HG03378 (cell line): ENCODE measurements at regions not wholly inside any gene's neighbourhood (a gene's known extent, or its start where the extent isn't known, plus 50 kb on each side); places are given as distances from the start of the nearest gene placed in this dataset.

Experiments used
- ATAC-seq: cut with Tn5 transposase; IDR thresholded peaks from one replicate; pipeline ENCODE4 v1.9.1; 2021; ENCODE audit warnings: mild to moderate bottlenecking, moderate library complexity; ENCODE audit not compliant: unreplicated experiment

DNA sequence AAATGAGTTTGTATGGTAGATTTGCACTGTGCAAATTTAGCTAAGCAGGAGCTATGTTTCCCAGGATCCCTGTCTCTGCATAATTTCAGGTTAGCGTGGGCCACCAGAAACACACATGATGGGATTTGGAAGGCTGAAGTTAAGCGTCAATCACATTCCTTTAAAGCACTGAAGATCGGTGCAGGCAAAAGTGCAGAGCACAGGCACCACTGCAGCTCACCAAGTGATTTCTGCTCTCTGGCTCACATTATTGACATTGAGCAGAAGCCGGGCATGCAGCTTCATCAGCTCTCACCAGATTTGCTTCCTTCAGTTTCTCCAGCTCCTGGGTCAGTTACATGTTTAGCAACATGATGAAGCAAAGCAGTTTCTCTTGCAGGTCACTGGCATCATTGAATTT is 256.4 kb upstream of the TGFBR2 start:
- no peak for ATAC-seq

DNA sequence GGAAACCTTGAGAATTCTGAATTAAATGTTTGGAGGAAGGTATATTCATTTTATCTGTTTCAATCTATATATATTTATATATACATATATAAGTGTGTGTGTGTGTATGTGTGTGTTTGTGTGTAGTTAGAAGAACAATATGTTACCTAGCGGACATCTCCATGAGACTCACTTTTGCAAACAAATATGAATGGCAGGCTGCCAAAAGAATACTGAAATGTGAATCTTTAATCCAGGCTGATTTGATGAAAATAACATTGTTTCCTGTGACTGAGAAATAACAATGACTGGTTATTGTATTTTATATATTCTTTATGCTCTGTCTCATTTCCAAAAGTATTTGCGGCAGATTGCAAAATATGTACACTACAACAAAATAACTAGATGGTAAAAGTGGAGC is 255.5 kb upstream of the TGFBR2 start:
- ATAC-seq = no peak

DNA sequence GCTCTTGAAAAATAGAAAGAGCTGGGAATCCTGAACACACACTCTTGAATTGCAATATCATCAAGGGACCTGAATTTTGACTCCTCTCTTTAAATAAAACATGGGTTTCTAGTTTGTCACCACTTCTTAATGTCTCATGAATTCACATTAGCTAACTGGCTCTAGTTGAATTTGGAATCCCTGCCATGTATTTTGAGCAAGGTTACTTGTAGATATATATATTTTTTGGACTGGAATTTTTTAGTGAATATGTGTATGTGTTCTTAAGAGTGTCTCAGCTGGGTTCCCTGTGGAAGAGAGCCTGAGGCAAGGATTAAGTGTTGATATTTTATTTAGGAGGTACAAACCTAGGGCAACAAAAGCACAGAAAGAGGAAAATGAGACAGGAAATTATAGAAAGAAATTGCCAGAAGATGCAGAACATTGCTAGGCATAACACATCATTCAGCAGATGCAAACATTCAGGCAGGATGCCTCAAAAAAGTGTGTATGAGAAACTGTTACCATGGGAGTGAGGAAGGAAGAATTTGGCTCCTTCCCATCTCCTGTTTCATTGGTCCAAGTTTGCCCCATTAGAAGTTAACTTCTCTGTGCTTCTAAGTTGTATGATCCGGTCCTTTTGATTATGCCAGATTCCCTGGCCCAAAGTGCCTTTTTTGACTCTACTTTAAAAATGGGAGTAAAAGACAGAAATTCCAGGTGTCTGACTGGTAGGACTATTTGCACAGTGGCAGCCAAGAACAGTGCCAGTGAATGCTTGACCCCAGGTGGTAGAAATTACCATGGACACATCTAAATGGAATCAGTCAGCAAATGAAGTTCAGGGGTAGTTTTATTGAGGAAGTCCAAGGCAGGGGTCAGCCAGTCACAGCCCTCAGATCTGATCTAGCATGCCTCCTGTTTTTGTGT is 253.7 kb upstream of the TGFBR2 start:
- ATAC-seq = no peak

DNA sequence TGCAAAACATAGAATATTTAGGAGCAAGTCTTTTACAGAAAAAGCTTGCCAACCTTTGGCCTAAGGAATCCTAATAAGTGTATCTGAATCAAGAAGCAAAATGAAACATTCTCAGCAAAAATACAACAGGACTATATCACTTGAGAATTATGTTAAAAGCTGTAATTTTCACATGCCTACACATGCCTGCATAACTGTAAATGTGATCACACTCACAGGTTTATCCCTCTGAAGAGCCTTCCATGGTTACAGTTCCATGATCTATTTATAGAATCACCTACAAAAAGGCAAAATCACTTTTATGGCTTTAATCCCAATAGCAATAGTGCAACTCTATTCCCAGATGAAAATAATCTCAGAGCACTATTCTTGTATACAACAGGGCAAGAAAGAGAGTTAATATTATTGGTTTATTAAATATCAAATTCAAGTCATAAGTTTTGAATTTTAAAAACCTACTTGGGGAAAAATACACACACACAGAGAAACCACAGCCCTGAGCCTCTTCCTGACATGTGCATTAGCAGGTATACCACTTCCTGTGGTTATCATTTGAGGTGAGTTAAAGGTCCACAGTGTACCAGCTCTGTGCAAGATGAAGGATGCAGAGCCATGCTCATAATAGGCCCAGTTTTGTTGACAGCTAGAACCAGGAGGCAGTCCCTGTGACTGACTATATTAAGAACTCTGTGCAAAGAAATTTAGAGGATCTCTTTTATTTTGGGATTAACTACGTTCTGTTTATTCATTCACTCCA is 252.5 kb upstream of the TGFBR2 start:
- peak; percentile 99 for ATAC-seq

DNA sequence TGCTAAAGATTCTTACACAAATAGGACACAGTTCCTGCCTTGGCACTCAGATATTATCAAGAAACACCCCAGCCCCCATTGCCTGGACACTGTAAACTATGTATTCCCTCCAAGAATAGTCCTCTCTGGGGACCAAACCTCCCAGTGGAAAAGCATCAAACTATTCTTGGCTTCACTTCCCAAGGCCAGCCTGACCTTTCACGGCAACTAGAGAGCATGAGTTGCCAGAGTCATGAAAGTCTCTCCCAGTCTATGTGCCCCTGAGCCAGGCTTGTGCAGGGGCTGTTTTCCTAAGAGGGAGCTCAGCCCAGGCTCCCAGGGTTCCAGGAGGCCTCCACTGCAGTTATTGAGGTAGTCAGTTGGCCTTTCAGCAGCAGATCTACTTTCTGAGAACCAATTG is 251.9 kb upstream of the TGFBR2 start:
- no peak for ATAC-seq

DNA sequence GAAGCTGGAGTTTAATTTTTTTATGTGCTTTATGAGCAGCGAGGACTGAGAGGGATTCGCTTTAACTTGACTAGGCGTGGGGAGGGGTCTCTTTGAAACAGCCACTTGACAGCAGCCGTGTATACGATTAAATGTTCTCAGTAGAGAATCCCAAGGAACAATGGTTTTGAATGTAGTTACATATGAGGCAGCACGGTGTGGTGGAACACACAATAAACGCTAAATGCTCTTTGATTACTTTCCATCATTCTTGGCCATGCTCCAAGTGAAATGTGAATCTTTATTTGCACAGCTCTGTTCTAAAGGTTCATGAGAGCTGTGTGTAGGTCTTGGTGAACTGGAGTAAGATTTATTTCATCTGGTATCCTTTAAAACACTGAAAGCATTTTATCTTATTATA is 251.4 kb upstream of the TGFBR2 start:
- ATAC-seq = no peak

DNA sequence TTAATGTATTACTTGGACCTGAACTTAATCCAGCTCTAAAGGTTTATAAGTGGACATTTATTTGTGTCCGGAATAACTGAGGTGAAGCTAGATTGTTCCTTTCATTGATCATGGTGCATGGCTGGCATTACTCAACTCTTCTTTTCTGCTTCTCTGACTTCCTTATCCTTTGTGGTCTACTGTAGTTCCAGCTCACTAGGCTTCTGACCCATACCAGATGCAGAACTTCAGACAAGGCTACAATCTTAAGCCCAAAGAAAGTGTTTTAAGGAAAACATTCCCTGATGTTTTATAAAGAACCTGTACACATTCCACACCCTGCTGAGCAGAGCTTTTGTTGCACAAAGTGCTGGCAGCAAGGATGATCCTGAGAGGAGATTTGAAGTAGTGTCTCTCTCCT is 250.8 kb upstream of the TGFBR2 start:
- no peak for ATAC-seq

DNA sequence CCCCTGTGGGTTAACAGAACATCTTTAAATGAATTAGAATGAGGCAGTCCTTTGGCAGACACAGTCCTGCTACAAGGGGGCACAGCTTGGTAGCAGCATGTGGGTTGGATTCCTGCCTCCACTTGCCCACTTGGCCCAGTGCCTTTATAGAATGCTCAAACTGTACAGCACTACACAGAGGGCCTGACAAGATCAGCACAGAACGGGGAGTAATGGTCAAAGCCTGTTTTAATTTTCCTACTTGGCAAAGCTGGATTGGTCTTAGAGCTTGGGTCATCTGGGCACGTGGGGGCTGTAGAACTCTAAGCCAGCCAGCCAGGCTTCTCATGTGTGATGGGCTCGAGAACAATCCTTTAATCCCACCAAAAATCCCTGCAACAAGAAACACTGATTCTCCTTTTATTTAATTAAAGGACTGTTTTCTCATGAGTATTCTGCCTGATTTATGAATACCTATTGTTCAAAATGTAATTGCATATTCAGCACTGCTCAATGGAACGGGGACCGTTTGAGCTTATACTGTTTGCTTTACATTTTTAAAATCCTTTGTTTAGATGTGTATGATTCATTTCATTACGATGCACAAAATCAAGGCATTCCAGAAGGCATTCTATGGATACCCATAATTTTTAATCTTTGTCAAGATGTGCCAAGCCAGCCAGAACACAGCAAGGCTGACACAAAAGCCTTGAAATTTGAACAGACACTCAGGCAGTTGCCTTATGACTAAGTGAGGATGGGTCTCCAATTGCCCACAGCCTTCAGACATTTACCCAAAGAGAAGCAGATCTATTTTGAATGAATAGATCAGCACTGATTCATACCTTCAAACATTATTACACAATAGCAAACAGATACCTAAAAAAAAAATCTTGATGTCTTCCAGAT is 249.3 kb upstream of the TGFBR2 start:
- ATAC-seq = no peak

DNA sequence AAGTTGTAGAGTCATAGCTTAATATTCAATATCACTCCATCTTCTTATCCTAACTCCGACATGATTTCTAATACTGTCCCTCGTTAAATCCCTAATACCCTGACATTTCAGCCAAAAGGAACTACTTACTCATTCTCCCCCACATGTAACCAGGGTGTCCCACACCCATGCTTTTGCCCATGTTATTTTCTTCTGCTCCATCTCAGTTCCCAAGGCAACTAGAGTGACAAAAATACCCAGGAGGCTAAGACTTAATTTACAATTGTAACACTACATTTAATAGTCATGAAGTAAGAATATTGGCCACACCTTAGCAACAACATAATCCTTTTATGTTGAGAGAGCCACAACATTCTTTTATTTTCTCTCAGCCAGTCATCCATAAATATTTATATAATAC is 248.5 kb upstream of the TGFBR2 start:
- no peak for ATAC-seq

DNA sequence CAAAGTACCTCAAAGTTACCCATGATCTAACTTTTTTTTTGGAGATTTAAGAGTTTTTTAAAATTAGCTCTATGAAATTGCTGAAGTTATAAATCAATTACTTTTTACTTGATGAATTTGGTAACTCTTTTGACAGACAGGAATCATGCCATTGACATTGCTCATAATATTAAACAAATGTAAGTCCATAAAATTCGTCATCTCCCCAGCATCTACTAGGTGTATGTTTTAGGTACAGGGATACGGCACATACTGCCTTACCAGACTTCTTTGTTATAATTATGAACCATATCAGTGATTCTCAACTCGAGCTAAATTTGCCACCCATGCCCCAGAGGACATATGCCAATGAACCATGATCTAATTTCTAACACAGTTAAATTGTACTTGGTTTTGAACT is 247.5 kb upstream of the TGFBR2 start:
- no peak for ATAC-seq

DNA sequence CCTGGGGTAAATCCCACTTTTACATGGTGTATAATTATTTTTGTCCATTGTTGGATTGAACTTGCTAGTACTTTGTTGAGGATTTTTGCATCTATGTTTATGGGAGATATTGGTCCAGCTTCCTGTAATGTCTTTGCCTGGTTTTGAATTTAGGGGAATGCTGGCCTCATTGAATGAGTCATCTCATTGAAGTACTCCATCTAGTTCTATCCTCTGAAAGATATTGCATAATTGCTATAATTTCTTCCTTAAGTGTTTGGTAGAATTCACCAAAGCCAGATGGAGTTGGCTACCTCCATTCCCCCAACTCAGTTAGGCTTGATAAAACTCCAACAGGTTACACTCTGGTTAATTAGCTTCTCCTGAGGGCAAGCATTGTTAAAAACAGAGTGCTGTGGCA is 237.4 kb upstream of the TGFBR2 start:
- ATAC-seq = no peak

DNA sequence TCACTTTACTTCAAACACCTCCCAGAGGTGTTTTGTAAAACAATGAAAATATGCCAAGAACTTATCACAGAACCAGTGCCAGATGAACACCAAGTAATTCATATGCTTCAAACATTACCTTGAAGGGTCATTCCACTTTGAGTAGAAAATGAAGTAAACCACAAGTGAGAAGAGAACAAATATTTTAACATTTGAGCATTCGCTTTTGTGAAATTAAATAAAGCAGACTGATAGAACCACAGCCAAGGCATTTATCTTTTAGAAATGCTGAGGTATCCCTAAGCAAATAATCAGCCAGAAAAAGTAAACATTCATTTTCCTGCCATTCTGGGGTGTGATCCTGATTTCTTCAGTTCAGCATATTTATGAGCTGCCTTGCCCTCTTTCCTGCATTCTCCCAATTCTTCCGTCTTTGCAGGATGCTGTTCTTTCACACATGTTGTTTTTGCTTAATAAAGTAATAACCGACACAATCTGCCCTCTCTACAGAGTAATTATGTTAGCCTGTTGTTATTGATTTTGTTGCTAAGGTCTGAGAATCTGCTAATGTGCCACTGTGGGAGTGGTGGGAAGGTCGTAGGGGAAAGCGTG is 235.6 kb upstream of the TGFBR2 start:
- no peak for ATAC-seq

DNA sequence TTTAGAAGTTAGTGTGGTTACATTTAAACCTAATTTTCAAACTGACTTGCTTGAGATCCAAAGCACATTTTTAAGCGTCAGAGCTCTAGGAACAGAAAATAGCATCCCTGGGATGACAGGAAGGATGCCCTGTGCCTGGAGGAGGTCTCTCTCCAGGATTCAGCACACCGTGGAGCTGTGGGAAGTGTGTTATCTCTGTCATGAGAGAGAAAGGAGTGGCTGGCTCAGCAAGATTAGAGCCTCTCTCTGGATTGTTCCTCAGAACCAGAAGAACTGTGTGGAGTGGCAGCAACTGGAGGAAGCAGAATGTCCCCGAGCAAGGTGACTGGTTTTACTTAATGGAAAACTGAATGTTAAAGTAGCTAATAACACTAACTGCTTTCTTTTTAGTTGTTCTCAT is 233.6 kb upstream of the TGFBR2 start:
- no peak for ATAC-seq

DNA sequence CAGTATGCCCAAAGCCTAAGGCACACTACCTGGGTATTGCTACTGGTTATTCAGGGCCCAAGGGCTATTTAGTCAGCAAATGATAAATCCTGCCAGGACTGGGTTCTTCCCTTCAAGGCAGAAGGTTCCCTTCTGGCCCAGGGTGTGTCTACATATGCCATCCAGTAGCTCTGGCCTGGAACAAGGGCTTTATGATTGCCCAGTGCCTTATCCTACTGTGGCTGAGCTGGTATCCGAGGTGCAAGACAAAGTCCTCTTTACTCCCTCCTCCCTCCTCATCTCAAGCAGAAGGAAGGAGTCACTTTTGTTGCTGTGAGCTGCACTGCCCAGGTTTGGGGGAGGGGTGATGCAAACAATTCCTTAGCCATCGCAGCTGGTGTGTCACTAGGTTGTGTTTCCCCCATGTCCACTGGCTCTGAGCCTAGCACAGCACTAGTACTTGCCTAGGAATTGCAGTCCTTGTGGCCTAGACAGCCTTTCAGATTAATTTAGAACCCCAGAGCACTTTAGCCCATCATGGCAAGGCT is 221.8 kb upstream of the TGFBR2 start:
- ATAC-seq = no peak

DNA sequence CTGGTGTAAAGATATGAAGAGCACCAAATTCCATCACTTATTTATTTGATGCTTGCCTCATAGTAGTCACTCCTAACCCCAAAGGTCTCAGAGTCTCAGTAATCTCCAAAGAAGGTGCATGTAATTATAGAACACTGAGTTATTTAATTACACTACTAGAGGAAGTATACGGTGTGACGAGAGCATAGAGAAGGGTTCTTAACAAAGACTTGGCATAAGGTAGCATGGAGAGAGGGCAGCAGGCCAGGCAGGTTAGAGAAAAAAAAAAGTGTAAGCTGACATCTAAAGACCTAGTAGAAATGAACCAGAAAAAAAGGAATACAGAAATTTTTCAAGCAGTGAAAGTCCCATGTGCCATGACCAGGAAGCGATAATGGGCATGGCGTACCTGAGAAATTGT is 213.3 kb upstream of the TGFBR2 start:
- no peak for ATAC-seq

DNA sequence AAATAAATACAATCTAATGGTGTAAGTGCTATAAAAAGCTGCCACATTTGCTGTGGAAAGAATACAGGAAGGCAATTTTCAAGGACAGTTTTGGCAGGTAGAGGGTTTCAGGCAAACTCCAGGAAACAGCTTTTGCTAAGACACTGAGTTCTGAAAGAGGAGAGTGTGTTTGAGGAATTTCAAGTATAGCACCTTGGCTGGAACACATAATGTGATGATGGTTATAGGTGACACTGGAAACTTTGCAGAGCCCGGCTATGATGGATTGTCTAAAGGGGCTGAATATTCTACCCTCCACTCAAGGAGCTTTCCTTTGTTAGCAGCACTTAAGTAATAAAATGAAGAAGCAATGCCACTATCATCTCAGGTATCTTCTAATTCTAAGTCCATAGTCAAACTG is 209.4 kb upstream of the TGFBR2 start:
- ATAC-seq = no peak

DNA sequence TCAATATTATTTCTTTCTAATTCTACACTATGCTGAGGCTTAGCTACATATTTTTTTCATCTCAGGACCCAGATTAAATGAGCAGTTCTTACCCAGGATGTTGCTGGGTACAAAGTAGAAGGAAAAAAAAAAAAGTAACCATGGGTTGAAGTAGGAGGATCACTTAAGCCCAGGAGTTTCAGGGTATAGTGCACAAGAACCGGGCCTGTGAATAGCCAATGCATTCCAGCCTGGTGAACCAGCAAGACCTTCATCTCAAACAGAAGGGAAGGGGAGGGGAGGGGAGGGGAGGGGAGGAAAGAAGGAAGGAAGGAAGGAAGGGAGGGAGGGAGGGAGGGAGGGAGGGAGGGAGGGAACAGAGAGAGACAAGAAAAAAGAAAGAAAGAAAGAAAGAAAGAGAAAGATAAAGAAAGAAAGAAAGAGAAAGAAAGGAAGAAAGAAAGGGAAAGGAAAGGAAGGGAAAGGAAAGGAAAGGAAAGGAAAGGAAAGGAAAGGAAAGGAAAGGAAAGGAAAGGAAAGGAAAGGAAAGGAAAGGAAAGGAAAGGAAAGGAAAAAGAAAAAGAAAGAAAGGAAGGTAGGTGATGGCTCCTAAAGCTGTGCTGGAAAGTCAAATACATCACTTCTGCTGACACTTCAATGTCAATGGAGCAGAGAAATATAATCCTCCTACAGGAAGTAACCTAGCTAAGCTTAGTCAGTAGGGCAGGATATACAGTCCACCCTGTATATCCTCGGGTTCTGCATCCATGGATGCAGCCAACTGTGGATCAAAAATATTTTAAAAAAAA is 206.8 kb upstream of the TGFBR2 start:
- ATAC-seq = no peak

DNA sequence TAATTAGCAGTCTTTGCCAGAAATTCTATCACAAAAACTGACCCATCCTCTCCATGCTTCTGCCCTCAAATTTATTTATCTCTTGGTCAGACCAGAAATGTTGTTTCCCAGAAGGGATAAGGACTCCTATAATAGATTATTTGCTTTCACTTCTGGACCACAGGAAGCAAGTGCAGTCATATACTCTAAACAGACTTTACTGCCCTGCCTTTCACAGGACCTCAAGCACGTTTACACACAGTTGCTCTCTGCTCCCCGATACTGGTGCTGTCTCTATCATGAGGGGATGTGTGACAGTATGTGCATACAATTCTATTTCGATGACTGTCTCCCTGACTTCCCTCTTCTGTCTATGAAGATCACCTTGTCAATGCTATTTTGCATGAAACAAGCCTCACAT is 205.5 kb upstream of the TGFBR2 start:
- no peak for ATAC-seq

DNA sequence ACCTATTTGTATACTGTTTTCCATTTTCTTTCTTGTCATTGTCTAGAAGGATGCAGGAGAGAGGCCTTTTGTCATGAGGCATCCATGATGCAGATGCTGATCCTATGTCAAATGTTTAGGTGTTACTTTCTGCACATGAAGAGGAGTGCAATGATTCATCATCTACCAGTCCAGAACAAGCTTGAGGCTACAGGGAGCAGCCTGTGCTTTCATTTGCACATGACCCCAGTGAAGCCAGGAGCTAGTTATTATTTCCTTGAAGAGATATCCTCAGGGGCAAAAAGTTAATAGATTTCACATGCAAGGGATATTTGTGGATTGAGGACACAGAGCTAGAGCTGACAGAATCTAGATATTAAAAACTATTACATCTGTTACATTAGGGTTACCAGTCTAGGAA is 204.4 kb upstream of the TGFBR2 start:
- ATAC-seq = no peak

DNA sequence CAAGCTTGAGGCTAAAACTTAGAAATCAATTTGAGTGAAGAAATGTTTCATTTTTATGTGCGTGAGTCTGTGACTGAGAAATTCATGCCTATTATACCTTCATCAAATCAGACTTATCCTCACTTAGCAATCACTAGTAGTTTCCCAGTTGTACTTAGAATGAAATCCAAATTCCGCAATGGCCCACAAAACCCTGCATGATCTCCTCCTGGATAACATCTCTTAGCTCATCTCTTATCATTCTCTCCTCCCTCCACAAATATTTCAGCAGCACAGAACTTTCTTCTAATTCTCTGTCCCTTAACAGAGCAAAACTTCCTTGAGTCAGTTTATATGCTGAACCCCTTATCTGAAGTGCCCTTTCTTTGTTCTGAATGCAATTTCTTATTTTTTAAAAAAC is 198.8 kb upstream of the TGFBR2 start:
- no peak for ATAC-seq
